ENCODE measurements at regions not wholly inside any gene's neighbourhood (a gene's known extent, or its start where the extent isn't known, plus 50 kb on each side); places are given as distances from the start of the nearest gene placed in this dataset.
"Not testable (repeated sequence)": the region's sequence is repeated elsewhere in the genome, so short reads cannot be mapped to it uniquely, and the experiment has no call there.

DNA sequence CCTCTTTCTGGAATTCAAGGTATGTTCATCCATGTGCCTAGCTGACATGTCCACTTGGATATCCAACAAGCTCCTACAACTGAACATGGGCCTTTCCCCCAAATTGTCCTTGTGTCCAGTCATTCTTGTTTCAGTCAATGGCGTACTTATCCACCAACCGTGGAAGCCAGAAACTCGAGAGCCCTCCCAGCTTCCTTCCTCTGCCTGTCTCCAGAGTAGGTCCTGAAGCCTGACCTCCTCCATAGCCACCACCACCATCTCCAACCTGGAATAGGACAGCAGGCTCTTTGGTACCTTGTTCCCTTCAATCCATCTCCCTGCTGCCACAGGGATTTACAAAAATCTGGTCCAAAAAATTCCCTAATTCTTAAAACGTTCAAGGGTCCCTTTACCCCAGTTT, 305.1 kb downstream of the RPS24 start:
- DNase-seq (ENCODE audit: extremely low spot score), result no peak
- ChIA-PET POLR2A (no interaction called here), CTCF (no interaction called here)
- TF ChIP-seq BHLHE40 (IDR thresholded peaks at IDR 0.05; ENCODE audit: borderline replicate concordance), result no peak
- TF ChIP-seq TARDBP (IDR thresholded peaks at IDR 0.05), result no peak
- TF ChIP-seq, protein P1, sequence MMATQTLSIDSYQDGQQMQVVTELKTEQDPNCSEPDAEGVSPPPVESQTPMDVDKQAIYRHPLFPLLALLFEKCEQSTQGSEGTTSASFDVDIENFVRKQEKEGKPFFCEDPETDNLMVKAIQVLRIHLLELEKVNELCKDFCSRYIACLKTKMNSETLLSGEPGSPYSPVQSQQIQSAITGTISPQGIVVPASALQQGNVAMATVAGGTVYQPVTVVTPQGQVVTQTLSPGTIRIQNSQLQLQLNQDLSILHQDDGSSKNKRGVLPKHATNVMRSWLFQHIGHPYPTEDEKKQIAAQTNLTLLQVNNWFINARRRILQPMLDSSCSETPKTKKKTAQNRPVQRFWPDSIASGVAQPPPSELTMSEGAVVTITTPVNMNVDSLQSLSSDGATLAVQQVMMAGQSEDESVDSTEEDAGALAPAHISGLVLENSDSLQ (IDR thresholded peaks at IDR 0.05), result no peak
- TF ChIP-seq ZNF384 (IDR thresholded peaks at IDR 0.05), result no peak

DNA sequence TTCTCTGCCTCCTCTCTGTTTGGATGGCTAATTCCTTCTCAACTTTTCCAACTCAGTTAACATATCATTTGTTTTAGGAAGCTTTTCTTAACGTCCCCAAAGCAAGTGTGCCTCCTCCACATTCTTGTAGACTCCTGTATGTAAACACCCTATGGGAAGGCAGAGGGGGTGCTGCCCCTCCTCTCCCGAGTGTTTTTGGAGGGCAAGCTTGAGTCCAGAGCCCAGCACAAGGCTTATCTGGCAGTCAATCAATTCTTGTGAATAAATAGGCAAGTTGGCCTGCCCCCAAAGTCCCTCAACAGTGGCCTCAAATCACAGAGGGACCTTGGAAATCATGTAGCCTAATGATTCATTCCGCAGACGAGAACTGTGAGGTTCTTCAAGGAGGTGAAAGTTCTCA, 305.6 kb downstream of the RPS24 start:
- TF ChIP-seq BHLHE40 (IDR thresholded peaks at IDR 0.05; ENCODE audit: borderline replicate concordance), result no peak
- no peak for TF ChIP-seq ZNF384 (IDR thresholded peaks at IDR 0.05)
- TF ChIP-seq HDGF (IDR thresholded peaks at IDR 0.05; ENCODE audit: borderline replicate concordance), result no peak
- TF ChIP-seq, protein P1 (IDR thresholded peaks at IDR 0.05), result no peak
- no peak for TF ChIP-seq L3MBTL2 (conservative IDR thresholded peaks at IDR 0.05)
- no peak for TF ChIP-seq ELF4 (IDR thresholded peaks at IDR 0.05)
- no peak for TF ChIP-seq TARDBP (IDR thresholded peaks at IDR 0.05)
- no peak for TF ChIP-seq LEF1 (IDR thresholded peaks at IDR 0.05; ENCODE audit: borderline replicate concordance)
- TF ChIP-seq FOXK2 (IDR thresholded peaks at IDR 0.05), result no peak
- TF ChIP-seq SUZ12 (IDR thresholded peaks at IDR 0.05), result no peak
- no peak for TF ChIP-seq CTBP1 (IDR thresholded peaks at IDR 0.05; ENCODE audit: borderline replicate concordance)
- TF ChIP-seq NFRKB (IDR thresholded peaks at IDR 0.05), result no peak
- no peak for TF ChIP-seq ARNT (IDR thresholded peaks at IDR 0.05)
- no peak for TF ChIP-seq FOXM1 (IDR thresholded peaks at IDR 0.05; ENCODE audit: borderline replicate concordance)
- ChIA-PET POLR2A (no interaction called here), CTCF (no interaction called here)
- no peak for DNase-seq (ENCODE audit: extremely low spot score)

DNA sequence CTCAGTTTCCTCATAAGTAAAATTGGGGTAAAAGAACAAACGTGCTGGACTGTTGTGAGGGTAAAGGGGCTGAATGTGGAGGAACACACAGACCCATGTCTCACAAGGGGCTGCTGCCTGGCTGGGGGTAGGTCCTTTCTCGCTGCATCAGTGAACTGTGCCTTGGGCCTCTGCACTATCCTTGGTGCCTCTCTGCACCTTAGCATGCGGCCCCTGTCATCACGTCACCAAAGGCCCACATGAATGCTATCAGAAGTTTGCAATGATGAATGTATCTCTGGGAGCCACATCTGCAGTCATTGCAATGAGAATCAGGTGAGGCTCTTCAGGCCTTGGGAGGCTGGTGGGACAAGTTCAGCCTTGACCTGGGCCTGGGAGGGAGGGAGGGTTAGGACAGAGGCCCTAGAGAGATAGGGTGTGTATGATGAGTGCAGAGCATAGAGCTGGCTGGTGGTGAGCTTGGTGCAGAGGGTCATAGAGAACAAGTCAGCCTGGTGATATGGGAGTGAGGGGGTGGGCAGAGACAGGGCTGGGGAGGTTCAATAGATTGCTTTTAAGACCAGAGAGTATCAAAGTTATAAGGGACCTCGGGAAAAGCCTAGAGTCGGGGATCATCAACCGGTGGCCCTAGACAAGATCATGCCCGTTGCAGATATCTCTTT, 308.4 kb downstream of the RPS24 start:
- CTCF ChIA-PET, result no interaction called here
- DNase-seq (ENCODE audit: extremely low spot score), result no peak
- POLR2A ChIA-PET, result no interaction called here
- TF ChIP-seq CTBP1 (IDR thresholded peaks at IDR 0.05; ENCODE audit: borderline replicate concordance) (no peak), FOXA1 (IDR thresholded peaks at IDR 0.05) (no peak), SUZ12 (IDR thresholded peaks at IDR 0.05) (no peak), SP1 (IDR thresholded peaks at IDR 0.05) (no peak), TARDBP (IDR thresholded peaks at IDR 0.05) (no peak), LEF1 (IDR thresholded peaks at IDR 0.05; ENCODE audit: borderline replicate concordance) (no peak), HDGF (IDR thresholded peaks at IDR 0.05; ENCODE audit: borderline replicate concordance) (no peak), L3MBTL2 (conservative IDR thresholded peaks at IDR 0.05) (no peak)

DNA sequence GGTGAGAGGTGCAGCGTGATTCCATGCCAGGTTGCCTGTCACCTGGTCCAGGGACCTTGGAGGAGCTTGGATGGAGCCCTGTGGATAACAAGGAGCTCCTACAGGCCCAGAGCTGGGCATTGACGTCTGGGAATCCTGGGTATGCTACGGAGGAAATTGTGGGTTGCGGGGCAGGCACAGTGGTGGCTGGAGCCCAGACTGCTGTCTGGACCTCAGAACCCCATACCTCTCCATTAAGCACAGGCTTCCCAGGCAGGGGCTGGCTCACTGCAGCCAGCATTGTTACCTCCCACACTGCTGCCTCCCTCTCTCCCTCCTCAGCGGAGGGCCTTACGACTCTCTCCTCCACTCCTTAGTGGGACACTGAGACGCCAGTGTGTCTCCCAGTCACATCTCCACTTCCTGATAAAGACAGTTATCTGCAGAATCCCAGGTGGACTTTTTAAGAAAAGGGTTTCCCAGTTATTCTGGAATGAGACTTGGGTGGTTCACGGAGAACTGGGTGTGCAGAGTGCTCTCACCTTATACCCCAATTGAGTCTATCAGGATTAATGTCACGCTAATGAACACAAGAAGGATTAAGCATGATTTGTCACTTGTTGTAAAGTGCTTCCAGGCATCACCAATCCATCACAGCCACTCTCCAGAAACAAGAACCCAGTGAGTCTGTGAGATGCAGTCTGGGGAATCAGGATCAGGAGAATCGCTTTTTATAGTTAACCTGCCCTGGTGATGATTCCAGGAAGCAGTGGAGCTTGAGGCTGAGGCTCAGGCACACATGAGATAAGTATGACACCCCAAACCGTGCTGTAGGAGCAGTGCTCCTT, 309.4 kb downstream of the RPS24 start:
- TF ChIP-seq FOXK2 (IDR thresholded peaks at IDR 0.05) (no peak), ZNF384 (IDR thresholded peaks at IDR 0.05) (no peak), ELF4 (IDR thresholded peaks at IDR 0.05) (no peak), ARNT (IDR thresholded peaks at IDR 0.05) (no peak), NFRKB (IDR thresholded peaks at IDR 0.05) (no peak), FOXM1 (IDR thresholded peaks at IDR 0.05; ENCODE audit: borderline replicate concordance) (no peak), LEF1 (IDR thresholded peaks at IDR 0.05; ENCODE audit: borderline replicate concordance) (no peak), TARDBP (IDR thresholded peaks at IDR 0.05) (no peak)
- no peak for DNase-seq (ENCODE audit: extremely low spot score)
- POLR2A ChIA-PET, result no interaction called here
- CTCF ChIA-PET, result no interaction called here

DNA sequence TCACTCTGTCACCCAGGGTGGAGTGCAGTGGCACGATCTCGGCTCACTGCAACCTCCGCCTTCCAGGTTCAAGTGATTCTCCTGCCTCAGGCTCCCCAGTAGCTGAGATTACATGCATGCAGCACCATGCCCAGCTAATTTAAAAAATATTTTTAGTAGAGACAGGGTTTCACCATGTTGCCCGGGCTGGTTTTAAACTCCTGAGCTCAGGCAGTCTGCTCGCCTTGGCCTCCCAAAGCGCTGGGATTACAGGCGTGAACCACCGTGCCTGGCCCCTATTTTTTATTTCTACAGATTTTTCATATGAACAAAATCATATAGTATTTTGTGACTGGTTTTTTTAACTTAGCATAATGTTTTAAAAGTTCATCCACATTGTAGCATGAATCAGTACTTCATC, 310.6 kb downstream of the RPS24 start:
- DNase-seq (ENCODE audit: extremely low spot score); POLR2A ChIA-PET; CTCF ChIA-PET: not testable (repeated sequence)

DNA sequence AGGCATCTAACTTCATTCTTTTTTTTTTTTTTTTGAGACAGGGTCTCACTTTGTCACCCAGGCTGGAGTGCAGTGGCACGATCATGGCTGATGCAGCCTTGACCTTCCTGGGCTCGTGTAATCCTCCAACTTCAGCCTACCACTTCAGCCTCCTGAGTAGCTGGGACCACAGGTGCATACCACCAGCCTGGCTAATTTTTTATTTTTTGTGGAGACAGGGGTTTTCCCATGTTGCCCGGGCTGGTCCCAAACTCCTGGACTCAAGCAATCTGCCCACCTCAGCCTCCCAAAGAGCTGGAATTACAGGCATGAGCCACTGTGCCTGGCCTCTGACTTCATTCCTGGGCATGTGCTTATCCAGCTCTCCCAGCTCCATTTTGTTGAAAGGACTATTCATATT, 311.9 kb downstream of the RPS24 start:
- CTCF ChIA-PET; DNase-seq (ENCODE audit: extremely low spot score); POLR2A ChIA-PET: not testable (repeated sequence)

DNA sequence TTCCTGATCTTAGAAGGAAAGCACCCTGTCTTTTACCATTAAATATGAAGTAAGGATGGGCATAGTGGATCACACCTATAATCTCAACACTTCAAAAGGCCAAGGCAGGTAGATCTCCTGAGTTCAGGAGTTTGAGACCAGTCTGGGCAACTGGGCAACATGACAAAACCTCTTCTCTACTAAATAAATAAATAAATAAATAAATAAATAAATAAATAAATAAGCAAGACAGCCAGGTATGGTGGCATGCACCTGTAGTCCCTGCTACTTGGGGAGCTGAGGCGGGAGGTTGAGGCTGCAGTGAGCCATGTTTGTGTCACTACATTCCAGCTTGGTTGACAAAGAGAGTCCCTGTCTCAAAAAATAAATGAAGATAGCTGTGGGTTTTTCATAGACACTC, 313.1 kb downstream of the RPS24 start:
- DNase-seq (ENCODE audit: extremely low spot score), result no peak
- ChIA-PET CTCF (no interaction called here), POLR2A (no interaction called here)
- TF ChIP-seq ARNT (IDR thresholded peaks at IDR 0.05), result no peak
- no peak for TF ChIP-seq TARDBP (IDR thresholded peaks at IDR 0.05)
- no peak for TF ChIP-seq FOXM1 (IDR thresholded peaks at IDR 0.05; ENCODE audit: borderline replicate concordance)
- no peak for TF ChIP-seq FOXA1 (IDR thresholded peaks at IDR 0.05)
- TF ChIP-seq, protein P1 (IDR thresholded peaks at IDR 0.05), result no peak
- TF ChIP-seq L3MBTL2 (conservative IDR thresholded peaks at IDR 0.05), result no peak
- TF ChIP-seq HDGF (IDR thresholded peaks at IDR 0.05; ENCODE audit: borderline replicate concordance), result no peak
- TF ChIP-seq NFRKB (IDR thresholded peaks at IDR 0.05), result no peak
- TF ChIP-seq BHLHE40 (IDR thresholded peaks at IDR 0.05; ENCODE audit: borderline replicate concordance), result no peak
- TF ChIP-seq SP1 (IDR thresholded peaks at IDR 0.05), result no peak
- no peak for TF ChIP-seq CTBP1 (IDR thresholded peaks at IDR 0.05; ENCODE audit: borderline replicate concordance)

Measured in HEK293T (cell line).